T47D (cell line): ENCODE measurements at regions not wholly inside any gene's neighbourhood (a gene's known extent, or its start where the extent isn't known, plus 50 kb on each side); places are given as distances from the start of the nearest gene placed in this dataset.

Experiments
- DNase-seq, 2 experiments: peaks; one replicate each; pipeline versions ENCODE4 v3.0.0 to v3.0.0-alpha.2; 2011 to 2012; ENCODE audit warnings: low read depth in 1 of 2, low spot score in 1 of 2
- JUND ChIP-seq: IDR thresholded peaks from 2 replicates; pipeline ENCODE4 v1.6.1; 2012; ENCODE audit warnings: low read depth
- in situ Hi-C: cut with HindIII; loops from 2 replicates; pipeline ENCODE4 v1.10.0; 2016; ENCODE audit warnings: low sequenced_read_pairs, low pct_unique_long_range_greater_than_20kb

GRCh38 chr5:77843570-77844372, 67.6 kb upstream of the TBCA start:
- in situ Hi-C loops = no loop called here
- no peak for DNase-seq
- no peak for TF ChIP-seq JUND

- TF ChIP-seq JUND = no peak
- in situ Hi-C loops = no loop called here
- no peak for DNase-seq
Observed at GRCh38 chr5:77842243-77842642, 66.1 kb upstream of the TBCA start.

GRCh38 chr5:77841616-77842015, 65.5 kb upstream of the TBCA start:
- in situ Hi-C loops = no loop called here
- no peak for DNase-seq
- TF ChIP-seq JUND = no peak

- no peak for DNase-seq
- TF ChIP-seq JUND = no peak
- in situ Hi-C loops = no loop called here
Observed at GRCh38 chr5:77840930-77841329, 64.8 kb upstream of the TBCA start.

- in situ Hi-C loops = no loop called here
- no peak for TF ChIP-seq JUND
- no peak for DNase-seq
Observed at GRCh38 chr5:77839691-77840090, 63.6 kb upstream of the TBCA start.

GRCh38 chr5:77832938-77833337, 56.8 kb upstream of the TBCA start:
- DNase-seq = no peak
- in situ Hi-C loops = no loop called here
- TF ChIP-seq JUND = no peak

GRCh38 chr5:77832166-77832770, 56.1 kb upstream of the TBCA start:
- no peak for DNase-seq
- no peak for TF ChIP-seq JUND
- in situ Hi-C loops = no loop called here

GRCh38 chr5:77828445-77828844, 52.3 kb upstream of the TBCA start:
- DNase-seq = no peak
- TF ChIP-seq JUND = no peak
- in situ Hi-C loops = no loop called here
